Left ventricle myocardium inferior (tissue), 1 donor: ENCODE measurements at regions not wholly inside any gene's neighbourhood (a gene's known extent, or its start where the extent isn't known, plus 50 kb on each side); places are given as distances from the start of the nearest gene placed in this dataset.

Source experiments
- DNase-seq: peaks from one replicate; pipeline ENCODE4 v3.0.0-alpha.2; 2020
- H3K27ac ChIP-seq: fragments of 200-600 bp; replicated peaks from 2 replicates; pipeline ENCODE4 v1.8.0; 2021
- H3K27me3 ChIP-seq: fragments of 200-600 bp; 2 replicates; pipeline ENCODE4 v1.8.0; 2021; ENCODE audit warnings: low read depth
- H3K36me3 ChIP-seq: fragments of 200-600 bp; 2 replicates; pipeline ENCODE4 v1.8.0; 2021
- H3K4me1 ChIP-seq: fragments of 200-600 bp; 2 replicates; pipeline ENCODE4 v1.8.0; 2021
- H3K4me3 ChIP-seq: fragments of 200-600 bp; 2 replicates; pipeline ENCODE4 v1.8.0; 2021; ENCODE audit warnings: mild to moderate bottlenecking, moderate library complexity
- H3K9me3 ChIP-seq: fragments of 200-600 bp; replicated peaks from 2 replicates; pipeline ENCODE4 v1.8.0; 2021
- intact Hi-C: fragments of 100-400 bp; cut with micrococcal nuclease; formaldehyde crosslinking; loops from one replicate; pipeline ENCODE4 v1.11.0; 2022
- TF ChIP-seq, protein P1 (sequence below): fragments of 200-600 bp; IDR thresholded peaks from 2 replicates; pipeline ENCODE4 v1.8.0; 2021; ENCODE audit warnings: antibody characterized with exemption, mild to moderate bottlenecking, borderline replicate concordance
- donor health status: DM: no; HTN: yes; CAD: no; lungs with severe emphysema.

DNA sequence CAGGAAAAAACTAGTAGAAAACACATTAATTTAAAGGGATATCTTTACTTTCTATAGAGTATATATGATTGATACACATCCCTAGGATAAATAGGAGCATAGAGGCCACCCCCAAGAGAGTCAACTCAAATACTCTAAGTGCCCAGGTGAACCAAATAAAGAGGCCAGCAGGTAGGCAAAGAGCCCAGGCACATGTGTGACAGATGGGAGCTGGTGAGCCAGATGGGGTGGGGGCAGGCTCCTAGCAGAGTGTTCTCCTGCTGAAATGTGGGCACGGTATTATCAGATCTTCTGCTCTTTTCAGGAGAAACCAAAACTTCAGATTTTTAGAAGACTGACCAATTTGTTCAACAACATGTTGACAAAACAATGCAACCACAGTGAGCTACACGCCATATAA is 333.4 kb upstream of the PKN2 start:
- H3K4me1 ChIP-seq, result no peaks in the 10 kb centered on the region
- no peaks in the 10 kb centered on the region for H3K27me3 ChIP-seq
- H3K36me3 ChIP-seq, result no peaks in the 10 kb centered on the region
- no peaks in the 10 kb centered on the region for H3K9me3 ChIP-seq
- intact Hi-C loops, result no loop called here
- no peak overlapping the region for H3K27ac ChIP-seq
- no peak overlapping the region for H3K4me3 ChIP-seq
- TF ChIP-seq, protein P1, sequence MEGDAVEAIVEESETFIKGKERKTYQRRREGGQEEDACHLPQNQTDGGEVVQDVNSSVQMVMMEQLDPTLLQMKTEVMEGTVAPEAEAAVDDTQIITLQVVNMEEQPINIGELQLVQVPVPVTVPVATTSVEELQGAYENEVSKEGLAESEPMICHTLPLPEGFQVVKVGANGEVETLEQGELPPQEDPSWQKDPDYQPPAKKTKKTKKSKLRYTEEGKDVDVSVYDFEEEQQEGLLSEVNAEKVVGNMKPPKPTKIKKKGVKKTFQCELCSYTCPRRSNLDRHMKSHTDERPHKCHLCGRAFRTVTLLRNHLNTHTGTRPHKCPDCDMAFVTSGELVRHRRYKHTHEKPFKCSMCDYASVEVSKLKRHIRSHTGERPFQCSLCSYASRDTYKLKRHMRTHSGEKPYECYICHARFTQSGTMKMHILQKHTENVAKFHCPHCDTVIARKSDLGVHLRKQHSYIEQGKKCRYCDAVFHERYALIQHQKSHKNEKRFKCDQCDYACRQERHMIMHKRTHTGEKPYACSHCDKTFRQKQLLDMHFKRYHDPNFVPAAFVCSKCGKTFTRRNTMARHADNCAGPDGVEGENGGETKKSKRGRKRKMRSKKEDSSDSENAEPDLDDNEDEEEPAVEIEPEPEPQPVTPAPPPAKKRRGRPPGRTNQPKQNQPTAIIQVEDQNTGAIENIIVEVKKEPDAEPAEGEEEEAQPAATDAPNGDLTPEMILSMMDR, result no peak
- no peak for DNase-seq

DNA sequence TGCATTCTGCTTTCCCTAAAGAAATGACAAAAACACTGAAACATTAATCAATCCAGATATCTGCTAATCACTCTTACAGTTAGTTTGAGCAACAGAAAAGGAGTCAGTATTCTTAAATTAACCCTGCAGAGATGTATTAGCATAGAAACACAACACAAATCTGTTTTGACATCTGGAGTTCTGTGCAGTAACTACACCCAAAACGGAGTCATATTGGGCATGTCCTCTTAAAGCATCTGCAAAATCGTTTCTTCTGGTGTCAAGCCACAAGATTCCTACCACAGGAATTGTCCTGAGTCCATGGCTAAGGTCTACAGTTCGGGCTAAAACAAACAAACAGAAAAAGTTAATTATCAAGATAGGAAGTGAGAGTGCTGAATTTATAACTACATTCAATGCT is 332.1 kb upstream of the PKN2 start:
- TF ChIP-seq, protein P1, result no peak
- Histone ChIP-seq H3K4me3 (no peak overlapping the region), H3K4me1 (no peaks in the 10 kb centered on the region), H3K9me3 (no peaks in the 10 kb centered on the region), H3K36me3 (no peaks in the 10 kb centered on the region), H3K27me3 (no peaks in the 10 kb centered on the region), H3K27ac (no peak overlapping the region)
- no peak for DNase-seq
- intact Hi-C loops, result no loop called here

GRCh38 chr1:88354256-88354655 is 329.8 kb upstream of the PKN2 start:
- no peaks in the 10 kb centered on the region for H3K9me3 ChIP-seq
- no peaks in the 10 kb centered on the region for H3K4me1 ChIP-seq
- H3K4me3 ChIP-seq, result no peak overlapping the region
- no peaks in the 10 kb centered on the region for H3K36me3 ChIP-seq
- TF ChIP-seq, protein P1, result no peak
- no peaks in the 10 kb centered on the region for H3K27me3 ChIP-seq
- intact Hi-C loops, result no loop called here
- no peak for DNase-seq
- no peak overlapping the region for H3K27ac ChIP-seq

DNA sequence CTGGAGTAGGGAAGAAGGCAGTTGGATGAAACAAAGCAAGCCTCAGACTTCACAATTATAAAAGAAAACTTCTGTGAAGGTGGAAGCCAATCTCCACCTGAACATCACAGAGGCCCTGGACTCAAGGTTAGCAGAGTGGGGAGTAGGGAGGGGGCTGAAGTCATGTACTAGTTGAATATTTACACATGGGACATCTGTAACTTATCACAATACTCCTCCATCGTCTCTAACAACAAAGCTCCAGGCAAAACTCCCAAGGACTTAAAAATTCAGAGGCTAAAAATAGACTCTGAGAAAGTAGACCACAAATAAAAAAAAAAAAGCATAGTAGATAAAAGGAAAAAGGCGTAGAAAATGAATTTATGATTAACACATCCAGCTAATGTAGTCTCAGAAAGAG is 326.3 kb upstream of the PKN2 start:
- H3K27ac ChIP-seq, result no peak overlapping the region
- H3K4me3 ChIP-seq, result no peak overlapping the region
- H3K9me3 ChIP-seq, result peaks cover 7% of the 10 kb centered on the region
- no peak for DNase-seq
- TF ChIP-seq, protein P1, result no peak
- no peaks in the 10 kb centered on the region for H3K4me1 ChIP-seq
- no peaks in the 10 kb centered on the region for H3K27me3 ChIP-seq
- intact Hi-C loops, result no loop called here
- H3K36me3 ChIP-seq, result no peaks in the 10 kb centered on the region

DNA sequence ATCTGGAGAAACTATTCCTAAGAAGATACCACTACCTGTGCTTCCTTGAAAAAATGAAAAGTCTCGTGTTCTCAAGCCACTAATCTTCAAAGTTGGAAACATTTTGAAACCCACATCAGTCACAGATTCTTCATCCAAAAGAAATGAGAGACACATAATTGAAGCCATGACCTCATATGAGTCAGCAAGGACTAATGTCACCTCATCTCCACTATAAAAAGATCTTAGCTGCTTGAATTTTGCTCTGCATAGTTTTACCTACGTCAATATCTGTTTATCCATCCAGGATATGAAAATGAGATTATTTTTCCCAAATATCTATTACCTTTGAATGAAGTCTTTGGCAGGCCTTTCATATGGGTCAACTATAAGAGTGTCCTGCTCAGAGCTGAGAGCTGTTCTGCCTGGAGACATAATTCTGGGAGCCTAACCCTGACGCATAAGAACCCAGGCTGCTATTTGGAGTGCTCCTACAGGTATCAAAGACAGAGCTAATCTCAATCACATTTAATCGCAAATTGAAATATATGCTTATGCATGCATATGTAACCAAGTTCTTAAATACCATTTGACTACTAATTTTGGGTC is 312.5 kb upstream of the PKN2 start:
- intact Hi-C loops, result no loop called here
- Histone ChIP-seq H3K36me3 (no peaks in the 10 kb centered on the region), H3K4me1 (no peaks in the 10 kb centered on the region), H3K27ac (no peak overlapping the region), H3K4me3 (no peak overlapping the region), H3K9me3 (no peaks in the 10 kb centered on the region), H3K27me3 (no peaks in the 10 kb centered on the region)
- TF ChIP-seq, protein P1, result no peak
- no peak for DNase-seq

DNA sequence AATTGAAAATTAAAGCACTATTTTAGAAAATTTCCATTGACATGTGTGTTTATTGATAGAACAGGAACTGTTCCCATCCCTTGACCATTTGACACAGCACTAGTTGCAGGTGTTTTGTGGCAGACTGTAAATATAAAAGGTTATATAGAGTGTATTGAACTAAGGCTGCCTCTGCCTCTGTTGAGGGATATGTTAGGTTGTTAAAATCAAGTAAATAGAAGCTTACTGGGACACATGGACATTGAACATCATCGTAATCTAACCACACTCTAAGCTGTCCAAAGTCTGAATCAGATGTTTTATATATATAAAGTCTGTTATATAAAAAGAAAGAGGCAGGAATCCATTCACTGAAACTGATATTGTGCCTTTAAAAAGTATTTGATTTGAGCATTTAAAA is 308.1 kb upstream of the PKN2 start:
- TF ChIP-seq, protein P1, result no peak
- Histone ChIP-seq H3K9me3 (no peaks in the 10 kb centered on the region), H3K4me1 (no peaks in the 10 kb centered on the region), H3K27ac (no peak overlapping the region), H3K4me3 (no peak overlapping the region), H3K27me3 (no peaks in the 10 kb centered on the region), H3K36me3 (no peaks in the 10 kb centered on the region)
- DNase-seq, result no peak
- intact Hi-C loops, result no loop called here
